Cardiac fibroblast (primary cell): ENCODE measurements at regions not wholly inside any gene's neighbourhood (a gene's known extent, or its start where the extent isn't known, plus 50 kb on each side); places are given as distances from the start of the nearest gene placed in this dataset.

Experiments
- DNase-seq, 2 donors: peaks; one replicate each; pipeline versions ENCODE4 v3.0.0 to v3.0.0-alpha.2; 2010; ENCODE audit warnings: low read depth in 2 of 2
- H3K4me3 ChIP-seq, 2 donors: replicated peaks in 1 of 2; 1 replicate in 1 of 2; 2 replicates in 1 of 2; pipeline ENCODE4 v1.5.1; 2011; ENCODE audit warnings: low read depth in 2 of 2, low read length in 2 of 2, mild to moderate bottlenecking in 2 of 2, moderate library complexity in 1 of 2
- CTCF ChIP-seq: IDR thresholded peaks from one replicate; pipeline ENCODE4 v1.5.1; 2011; ENCODE audit warnings: low read depth, mild to moderate bottlenecking, low read length, inconsistent platforms

GRCh38 chr12:67515679-67516340 is 132.7 kb upstream of the DYRK2 start:
- TF ChIP-seq CTCF: no peak
- peak in 1 of 2 donors; percentile 32 for DNase-seq
- no peak overlapping the region for H3K4me3 ChIP-seq

DNA sequence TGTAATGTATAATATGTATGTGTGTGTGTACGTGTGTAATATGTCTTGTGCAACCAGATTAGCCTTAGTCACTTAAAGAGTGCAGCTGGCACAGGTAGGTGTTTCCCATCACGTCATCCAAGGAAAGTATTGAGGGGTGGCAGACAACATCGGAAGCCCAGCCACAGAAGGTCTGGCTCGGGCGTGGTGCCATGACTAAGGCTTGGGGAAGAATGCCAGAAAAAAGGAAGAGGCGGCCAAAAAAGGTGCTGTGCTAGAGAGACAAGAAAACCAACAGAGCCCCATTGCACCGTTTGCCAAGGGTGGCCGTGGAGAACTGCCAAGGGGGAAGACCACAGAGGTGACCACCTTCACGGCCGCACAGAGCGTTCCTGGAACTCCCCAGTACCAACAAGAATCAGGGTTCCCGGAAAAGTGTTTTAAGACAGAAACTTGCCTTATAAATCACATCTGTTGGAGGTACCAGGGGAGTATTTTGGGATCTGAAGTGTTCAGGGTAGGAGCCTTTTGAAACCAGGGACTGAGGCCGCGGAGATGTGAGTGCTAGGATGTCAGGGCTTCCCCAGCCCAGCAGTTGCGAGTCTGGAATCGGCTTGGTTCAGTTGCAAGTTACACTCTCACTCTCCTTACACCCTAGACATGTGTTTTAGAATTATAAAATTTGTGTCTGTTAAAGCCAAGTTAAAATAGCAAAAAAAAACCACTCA is 131.2 kb upstream of the DYRK2 start:
- no peak for TF ChIP-seq CTCF
- DNase-seq: peak; percentile 29 to 51
- no peak overlapping the region for H3K4me3 ChIP-seq

DNA sequence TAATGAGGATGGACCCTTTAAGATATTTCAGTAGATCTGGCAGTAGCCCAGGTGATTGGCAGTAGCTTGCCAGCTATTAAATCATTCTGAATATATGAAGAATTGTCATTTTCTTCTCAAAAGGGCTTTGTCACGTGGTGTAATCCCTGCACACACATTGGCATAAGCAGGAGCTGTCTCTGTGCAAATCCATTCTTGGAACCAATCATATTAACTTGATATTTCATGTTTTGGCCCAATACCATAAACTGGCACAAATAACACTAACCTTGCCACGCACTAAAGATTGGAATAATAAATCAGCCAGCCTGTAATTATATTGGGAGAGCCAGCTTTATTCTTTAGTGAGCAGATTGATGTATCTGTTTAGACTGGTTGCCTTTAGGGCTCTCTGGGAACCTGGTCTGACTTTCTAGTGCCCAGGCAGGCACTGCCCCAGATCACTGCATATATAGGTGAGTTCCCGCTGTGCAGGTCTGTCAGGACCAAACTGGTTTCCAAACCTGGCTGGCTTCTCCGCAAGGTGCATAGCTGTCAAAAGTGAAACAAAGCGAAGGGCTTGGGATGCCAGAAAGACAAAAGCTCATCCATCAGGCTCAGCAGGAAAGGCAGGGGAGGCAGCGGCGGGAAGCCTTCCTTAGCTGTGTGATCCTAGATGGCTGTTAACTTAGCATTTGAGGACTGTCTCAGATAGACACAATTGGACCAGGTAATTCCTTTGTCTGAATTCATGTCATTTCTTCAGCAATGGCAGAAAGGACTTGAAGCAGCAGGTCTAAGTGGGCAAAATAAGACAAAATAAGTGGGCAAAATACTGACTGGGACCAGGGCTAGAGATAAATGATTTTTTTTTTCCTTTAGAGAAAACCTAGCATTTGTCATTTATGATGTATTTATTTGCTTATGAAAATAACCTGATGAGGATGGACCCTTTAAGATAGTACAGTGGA is 128.8 kb upstream of the DYRK2 start:
- DNase-seq: no peak
- no peak for TF ChIP-seq CTCF
- no peak overlapping the region for H3K4me3 ChIP-seq

DNA sequence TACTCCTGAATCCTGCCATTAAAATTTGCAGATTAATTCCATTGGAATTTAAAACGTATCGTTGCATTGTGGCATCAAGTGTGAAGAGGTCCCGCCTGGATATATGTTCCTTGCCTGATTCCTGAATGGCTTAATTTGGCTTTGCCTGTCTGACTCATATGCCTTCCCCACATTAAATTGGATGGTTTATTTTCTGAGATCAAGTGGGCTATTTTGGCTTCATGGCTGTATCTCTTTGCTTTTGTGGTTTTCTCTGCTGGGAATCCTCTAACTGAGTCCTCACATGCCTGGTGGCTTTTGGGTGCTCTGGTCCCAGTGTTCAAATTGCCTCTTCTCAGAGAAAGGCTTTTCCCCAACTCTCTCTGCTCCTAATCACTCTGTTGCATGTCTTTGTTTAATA is 127.9 kb upstream of the DYRK2 start:
- H3K4me3 ChIP-seq: no peak overlapping the region
- no peak for DNase-seq
- TF ChIP-seq CTCF: no peak

DNA sequence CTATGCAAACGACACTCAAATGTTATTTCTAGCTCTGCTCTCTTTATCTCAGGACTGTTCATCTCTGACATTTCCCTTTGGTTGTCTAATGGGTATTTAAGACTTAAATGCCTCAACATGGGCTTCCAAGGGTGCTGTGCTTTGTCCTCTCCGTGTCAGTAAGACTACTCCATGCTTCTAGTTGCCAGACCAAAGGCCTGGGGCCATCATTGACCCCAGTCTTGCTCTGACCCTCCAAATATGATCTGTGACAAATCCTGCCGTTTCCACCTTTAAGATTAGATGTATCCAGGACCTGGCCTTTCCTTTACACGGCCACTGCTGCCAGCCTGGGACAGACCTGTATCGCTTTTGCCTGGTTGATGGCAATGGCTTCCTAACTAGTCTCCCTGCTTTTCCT is 126.3 kb upstream of the DYRK2 start:
- no peak for TF ChIP-seq CTCF
- no peak for DNase-seq
- H3K4me3 ChIP-seq: no peak overlapping the region

DNA sequence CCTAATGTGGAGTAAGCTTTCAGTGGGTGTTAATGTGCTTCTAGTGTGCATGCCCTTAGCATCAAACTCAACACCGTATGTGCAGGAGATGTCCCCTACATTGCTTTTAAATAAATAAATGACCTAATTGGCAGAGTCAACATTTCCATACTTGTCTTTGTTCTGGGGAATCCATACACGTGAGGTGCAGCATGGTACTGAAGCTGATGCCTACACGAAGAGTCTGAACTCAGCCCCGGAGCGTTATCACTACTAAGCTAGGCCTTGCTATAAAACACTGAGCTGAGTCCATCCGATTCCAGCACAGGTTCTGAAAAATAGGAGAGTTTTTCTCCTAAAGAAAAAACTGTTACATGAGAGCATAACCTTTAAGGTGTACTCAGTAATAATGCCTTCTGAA is 125.0 kb upstream of the DYRK2 start:
- TF ChIP-seq CTCF: no peak
- DNase-seq: no peak
- no peak overlapping the region for H3K4me3 ChIP-seq
